Progenitor cell of endocrine pancreas (in vitro differentiated cells): ENCODE measurements at regions not wholly inside any gene's neighbourhood (a gene's known extent, or its start where the extent isn't known, plus 50 kb on each side); places are given as distances from the start of the nearest gene placed in this dataset.
"Not testable (repeated sequence)": the region's sequence is repeated elsewhere in the genome, so short reads cannot be mapped to it uniquely, and the experiment has no call there.

Experiments used
- DNase-seq: peaks from one replicate; pipeline ENCODE4 v3.0.0; 2021; ENCODE audit warnings: low spot score; ENCODE audit not compliant: unreplicated experiment
- H3K27ac Mint-ChIP-seq: 2 replicates; pipeline ENCODE4 v1.8.0; 2021; ENCODE audit warnings: mild to moderate bottlenecking, moderate library complexity, mixed read lengths
- H3K27me3 Mint-ChIP-seq: 2 replicates; pipeline ENCODE4 v1.8.0; 2021; ENCODE audit warnings: mixed read lengths
- H3K36me3 Mint-ChIP-seq: 2 replicates; pipeline ENCODE4 v1.8.0; 2022; ENCODE audit warnings: mixed read lengths; ENCODE audit not compliant: insufficient read depth
- H3K4me1 Mint-ChIP-seq: 2 replicates; pipeline ENCODE4 v1.8.0; 2021; ENCODE audit warnings: low read depth, mixed read lengths
- H3K4me3 Mint-ChIP-seq: 2 replicates; pipeline ENCODE4 v1.8.0; 2021; ENCODE audit warnings: low read depth, mild to moderate bottlenecking, moderate library complexity, mixed read lengths
- H3K9me3 Mint-ChIP-seq: 2 replicates; pipeline ENCODE4 v1.8.0; 2021; ENCODE audit warnings: low read depth, mixed read lengths
- CTCF ChIP-seq: fragments of 200-600 bp; sonication (generic); IDR thresholded peaks from one replicate; pipeline ENCODE4 v1.5.0; 2021; ENCODE audit warnings: antibody characterized with exemption, mild to moderate bottlenecking; ENCODE audit not compliant: unreplicated experiment

GRCh38 chr2:236833501-236834073, 252.1 kb upstream of the COPS8 start:
- no peak for DNase-seq
- Mint-ChIP-seq H3K4me1 (peaks cover 15% of the 10 kb centered on the region), H3K27me3 (peaks cover 23% of the 10 kb centered on the region), H3K4me3 (no peak overlapping the region), H3K9me3 (peaks cover 11% of the 10 kb centered on the region), H3K36me3 (peaks cover 7% of the 10 kb centered on the region), H3K27ac (no peak overlapping the region)
- no peak for TF ChIP-seq CTCF

DNA sequence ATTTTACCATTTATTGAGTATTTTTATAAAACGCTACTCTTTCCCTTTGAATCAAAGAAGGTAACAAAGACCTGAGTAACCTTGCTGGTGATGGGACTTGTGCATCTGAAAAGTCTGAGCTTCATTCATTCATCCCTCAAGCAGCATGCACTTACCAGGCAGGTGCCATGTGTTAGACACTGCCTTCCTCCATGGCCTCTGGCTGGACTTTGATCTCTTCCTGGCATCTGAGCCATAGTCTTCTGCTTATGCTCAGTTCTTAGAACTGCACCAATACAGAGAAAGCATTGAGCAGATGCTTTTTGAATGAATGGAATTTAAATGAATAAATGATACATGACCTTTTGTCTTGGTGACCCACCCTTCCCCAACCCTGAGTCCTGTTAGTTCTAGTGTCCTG, 251.4 kb upstream of the COPS8 start:
- Mint-ChIP-seq H3K27me3 (peaks cover 23% of the 10 kb centered on the region), H3K27ac (no peak overlapping the region), H3K9me3 (peaks cover 11% of the 10 kb centered on the region), H3K4me1 (peaks cover 10% of the 10 kb centered on the region), H3K4me3 (no peak overlapping the region), H3K36me3 (peaks cover 7% of the 10 kb centered on the region)
- TF ChIP-seq CTCF = no peak
- no peak for DNase-seq

DNA sequence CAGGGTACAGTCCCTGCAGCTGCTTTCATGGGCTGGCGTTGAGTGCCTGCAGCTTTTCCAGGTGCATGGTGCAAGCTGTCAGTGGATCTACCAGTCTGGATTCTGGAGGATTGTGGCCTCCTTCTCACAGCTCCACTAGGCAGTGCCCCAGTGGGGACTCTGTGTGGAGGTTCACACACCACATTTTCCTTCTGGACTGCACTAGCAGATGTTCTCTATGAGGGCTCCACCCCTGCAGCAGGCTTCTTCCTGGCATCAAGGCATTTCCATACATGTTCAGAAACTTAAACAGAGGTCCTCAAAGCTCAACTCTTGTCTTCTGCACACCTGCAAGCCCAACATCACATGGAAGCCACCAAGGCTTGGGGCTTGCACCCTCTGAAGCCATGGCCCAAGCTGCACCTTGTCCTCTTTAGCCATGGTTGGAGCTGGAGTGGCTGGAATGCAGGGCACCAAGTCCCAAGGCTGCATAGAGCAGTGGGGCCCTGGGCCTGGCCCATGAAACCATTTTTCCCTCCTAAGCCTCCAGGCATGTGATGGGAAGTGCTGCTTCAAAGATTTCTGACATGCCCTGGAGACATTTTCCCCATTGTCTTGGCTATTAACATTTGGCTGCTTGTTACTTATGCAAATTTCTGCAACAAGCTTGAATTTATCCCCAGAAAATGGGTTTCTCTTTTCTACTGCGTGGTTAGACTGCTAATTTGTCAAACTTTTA, 250.2 kb upstream of the COPS8 start:
- H3K36me3 Mint-ChIP-seq = peaks cover 7% of the 10 kb centered on the region
- H3K9me3 Mint-ChIP-seq = peaks cover 11% of the 10 kb centered on the region
- TF ChIP-seq CTCF = no peak
- peaks cover 23% of the 10 kb centered on the region for H3K27me3 Mint-ChIP-seq
- DNase-seq = no peak
- H3K4me3 Mint-ChIP-seq = no peak overlapping the region
- no peak overlapping the region for H3K27ac Mint-ChIP-seq
- H3K4me1 Mint-ChIP-seq = peaks cover 10% of the 10 kb centered on the region

DNA sequence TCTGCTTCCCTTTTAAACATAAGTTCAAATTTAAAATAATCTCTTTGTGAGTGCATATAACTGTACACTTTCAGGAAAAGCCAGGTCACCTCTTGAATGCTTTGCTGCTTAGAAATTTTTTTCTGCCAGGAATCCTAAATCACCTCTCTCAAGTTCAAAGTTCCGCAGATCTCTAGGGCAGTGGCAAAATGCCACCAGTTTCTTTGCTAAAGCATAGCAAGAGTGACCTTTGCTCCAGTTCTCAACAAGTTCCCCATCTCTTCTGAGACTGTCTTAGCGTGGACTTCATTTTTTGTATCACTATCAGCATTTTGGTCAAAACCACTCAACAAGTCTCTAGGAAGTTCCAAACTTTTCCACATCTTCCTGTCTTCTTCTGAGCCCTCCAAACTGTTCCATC, 249.7 kb upstream of the COPS8 start:
- H3K36me3 Mint-ChIP-seq, H3K4me1 Mint-ChIP-seq, DNase-seq, H3K4me3 Mint-ChIP-seq, H3K27ac Mint-ChIP-seq: not testable (repeated sequence)
- H3K9me3 Mint-ChIP-seq = peaks cover 11% of the 10 kb centered on the region
- peaks cover 22% of the 10 kb centered on the region for H3K27me3 Mint-ChIP-seq

DNA sequence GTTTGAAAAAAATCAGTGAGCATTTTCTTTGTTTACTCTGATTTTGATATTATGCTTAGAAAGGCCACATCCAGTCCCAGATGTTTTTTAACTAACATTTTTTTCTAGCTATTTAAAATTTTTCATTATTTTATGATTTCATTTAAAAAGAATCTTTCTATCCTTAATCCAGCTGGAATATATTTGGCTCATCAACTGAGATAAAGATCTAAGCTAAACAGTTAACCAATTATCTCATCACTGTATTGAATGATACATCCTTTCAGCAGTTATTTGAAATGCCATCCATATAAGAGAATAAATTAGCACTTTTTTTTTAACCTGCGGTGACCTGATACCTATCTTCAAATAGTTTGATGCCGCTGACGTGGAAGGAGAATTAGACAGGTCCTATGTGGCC, 245.5 kb upstream of the COPS8 start:
- Mint-ChIP-seq H3K9me3 (peaks cover 7% of the 10 kb centered on the region), H3K4me3 (no peak overlapping the region), H3K36me3 (peaks cover 8% of the 10 kb centered on the region), H3K27me3 (peaks cover 21% of the 10 kb centered on the region), H3K4me1 (peaks cover 1% of the 10 kb centered on the region), H3K27ac (no peak overlapping the region)
- TF ChIP-seq CTCF = no peak
- no peak for DNase-seq

- Mint-ChIP-seq H3K27ac (no peak overlapping the region), H3K27me3 (peaks cover 23% of the 10 kb centered on the region), H3K4me1 (peaks cover 3% of the 10 kb centered on the region), H3K9me3 (peaks cover 8% of the 10 kb centered on the region), H3K36me3 (peaks cover 8% of the 10 kb centered on the region), H3K4me3 (no peak overlapping the region)
- no peak for TF ChIP-seq CTCF
- DNase-seq = no peak
Observed at GRCh38 chr2:236840857-236841256, 244.8 kb upstream of the COPS8 start.
